ENCODE measurements at regions not wholly inside any gene's neighbourhood (a gene's known extent, or its start where the extent isn't known, plus 50 kb on each side); places are given as distances from the start of the nearest gene placed in this dataset.

GRCh38 chr12:126481688-126482087 is 1416.5 kb downstream of the AACS start:
- Histone ChIP-seq H3K18ac (ENCODE audit: extremely low read depth, low read length) (no peak overlapping the region), H2BK5ac (ENCODE audit: low read depth, low read length) (no peak overlapping the region), H2BK20ac (ENCODE audit: low read length) (peak overlapping the region; percentile 96; the same call in 1 of the 2 replicates), H3K9me3 (ENCODE audit: insufficient read depth in 2 of 2, low read depth in 1 of 2, low read length in 1 of 2) (no peaks in the 10 kb centered on the region; a peak in 2 of 4 replicates), H3K23me2 (ENCODE audit: low read depth, low read length) (no peaks in the 10 kb centered on the region), H3K4me3 (ENCODE audit: extremely low read depth in 1 of 4, insufficient read depth in 2 of 4, low read depth in 3 of 4, low read length in 4 of 4) (no peak overlapping the region), H3K14ac (ENCODE audit: insufficient read length) (no peak overlapping the region), H2BK120ac (replicated peaks; ENCODE audit: low read depth, low read length) (no peak overlapping the region), H4K5ac (ENCODE audit: insufficient read length, low read depth, low read length) (no peak overlapping the region), H2BK15ac (ENCODE audit: low read length) (peak overlapping the region; percentile 93; the same call in 1 of the 2 replicates), H2AK5ac (ENCODE audit: low read depth, low read length) (0 out of 2 replicates have a peak overlapping the region, but pooled peaks have one; percentile 60), H2AFZ (ENCODE audit: low read length) (no peak overlapping the region), H3K9ac (replicated peaks in 1 of 4; ENCODE audit: extremely low read depth in 1 of 4, low read depth in 3 of 4, low read length in 3 of 4) (no peak overlapping the region), H3K79me1 (ENCODE audit: low read depth, low read length) (no peaks in the 10 kb centered on the region), H3K27ac (ENCODE audit: low read depth, low read length) (no peak overlapping the region), H2BK12ac (ENCODE audit: low read depth, low read length) (peak overlapping the region; percentile 93; the same call in 1 of the 2 replicates), H4K8ac (ENCODE audit: extremely low read depth, insufficient read depth, low read length) (no peak overlapping the region; the same call in 1 of the 2 replicates), H3K4ac (replicated peaks; ENCODE audit: insufficient read length, low read depth, low read length) (peak overlapping the region; percentile 46), H3K36me3 (ENCODE audit: control insufficient read depth in 2 of 4, insufficient read depth in 4 of 4, low read length in 3 of 4) (no peaks in the 10 kb centered on the region), H3K23ac (ENCODE audit: insufficient read length) (no peak overlapping the region), H3K79me2 (ENCODE audit: control insufficient read depth in 1 of 2, insufficient read depth in 2 of 2, low read length in 2 of 2) (no peaks in the 10 kb centered on the region), H4K20me1 (replicated peaks in 1 of 2; ENCODE audit: control insufficient read depth in 1 of 2, insufficient read depth in 2 of 2, low read length in 2 of 2) (no peaks in the 10 kb centered on the region), H3K4me2 (ENCODE audit: insufficient read depth in 1 of 2, low read depth in 2 of 2, low read length in 2 of 2) (no peak overlapping the region), H3K27me3 (replicated peaks in 1 of 4; ENCODE audit: control insufficient read depth in 3 of 4, extremely low read depth in 1 of 4, insufficient read depth in 3 of 4, low read length in 3 of 4) (no peaks in the 10 kb centered on the region), H3K4me1 (replicated peaks in 1 of 4; ENCODE audit: control insufficient read depth in 3 of 4, insufficient read depth in 4 of 4, low read length in 3 of 4) (peaks cover 0 to 15% (median 12%) of the 10 kb centered on the region in 4 experiments; a peak in 5 of 7 replicates), H4K91ac (replicated peaks; ENCODE audit: insufficient read length, low read length) (peak overlapping the region; percentile 83), H3K56ac (replicated peaks; ENCODE audit: insufficient read length, low read depth, low read length) (no peak overlapping the region)
- DNase-seq (ENCODE audit: low read depth in 1 of 2, low spot score in 2 of 2), result no peak
- TF ChIP-seq CREB1 (IDR thresholded peaks at IDR 0.05) (no peak), CTCF (IDR thresholded peaks at IDR 0.05; ENCODE audit: control extremely low read depth in 1 of 3, insufficient read depth in 1 of 3, low read depth in 1 of 3, low read length in 3 of 3) (no peak), SIN3A (conservative IDR thresholded peaks at IDR 0.05 in 1 of 2, IDR thresholded peaks at IDR 0.05 in 1 of 2; ENCODE audit: low read depth in 1 of 2, low read length in 2 of 2) (no peak), SAP30 (IDR thresholded peaks at IDR 0.05; ENCODE audit: insufficient read depth, insufficient replicate concordance, low read length) (no peak), KDM4A (IDR thresholded peaks at IDR 0.05; ENCODE audit: low read depth, low read length, severe bottlenecking) (no peak), CBX5 (IDR thresholded peaks at IDR 0.05; ENCODE audit: low read depth, low read length) (no peak), BRCA1 (IDR thresholded peaks at IDR 0.05; ENCODE audit: low read depth, low read length) (no peak), NRF1 (IDR thresholded peaks at IDR 0.05; ENCODE audit: low read depth, low read length) (no peak), SP1 (IDR thresholded peaks at IDR 0.05; ENCODE audit: low read depth, low read length) (no peak), CHD2 (IDR thresholded peaks at IDR 0.05; ENCODE audit: low read length) (no peak)
- POLR2A ChIA-PET (ENCODE audit: partially characterized antibody), result no interaction called here
- CTCF ChIA-PET (ENCODE audit: partially characterized antibody), result interaction anchor here (0.6 to 0.7 kb wide), 2 partner anchors 14 to 47 kb away, joined by 3 read pairs; no protein-coding TSS in a partner anchor
- no peak for FAIRE-seq
- WGBS, 2 experiments (ENCODE audit: extremely low coverage in 1 of 2, insufficient coverage in 1 of 2, insufficient read length in 1 of 2, insufficient replicate concordance in 2 of 2, low coverage in 1 of 2, low lambda C conversion rate in 2 of 2, missing lambda C conversion rate in 1 of 2), result 88% methylated on average over 6 of the region's 6 CpGs; no CpG with 5 or more reads in 1 of the 2 experiments
